ENCODE measurements at regions not wholly inside any gene's neighbourhood (a gene's known extent, or its start where the extent isn't known, plus 50 kb on each side); places are given as distances from the start of the nearest gene placed in this dataset.
A peak's percentile ranks its signal among the peaks of the same experiment; 100 is the strongest.
"Not testable (repeated sequence)": the region's sequence is repeated elsewhere in the genome, so short reads cannot be mapped to it uniquely, and the experiment has no call there.

DNA sequence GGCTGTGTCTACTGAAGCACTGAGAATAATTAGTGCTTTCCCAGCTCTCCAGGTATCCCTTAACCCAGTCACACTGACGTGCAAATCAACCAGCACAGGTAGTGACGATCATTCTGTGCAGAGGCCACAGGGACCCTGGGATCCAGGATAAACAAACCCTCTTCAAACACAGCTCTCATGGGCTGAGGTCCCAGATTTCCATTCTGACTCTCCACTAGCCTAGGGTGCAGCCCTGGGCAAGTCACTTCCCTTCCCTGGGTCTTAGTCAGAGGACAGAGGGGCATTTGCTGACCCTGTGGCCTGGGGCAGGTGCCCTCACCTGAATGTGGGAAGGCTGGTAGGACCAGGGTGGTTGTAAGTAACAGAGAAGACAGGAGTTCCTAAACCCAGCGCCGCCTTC is 724.7 kb downstream of the MATN1 start:
- Histone ChIP-seq H3K27ac (no peak overlapping the region), H3K4me1 (no peaks in the 10 kb centered on the region), H3K9me3 (peaks cover 0 to 27% (median 19%) of the 10 kb centered on the region in 8 donors), H3K36me3 (no peaks in the 10 kb centered on the region), H3K4me3 (no peak overlapping the region), H3K27me3 (replicated peaks in 1 of 7) (peaks cover 0 to 7% (median 0%) of the 10 kb centered on the region in 7 donors)
- no peak for DNase-seq
- intact Hi-C loops (cut with DNase I; ENCODE audit: low total_unique reads) = no loop called here
- TF ChIP-seq POLR2AphosphoS5 (IDR thresholded peaks at IDR 0.05) (no peak), POLR2A (IDR thresholded peaks at IDR 0.05) (no peak)
- TF ChIP-seq, protein P1, sequence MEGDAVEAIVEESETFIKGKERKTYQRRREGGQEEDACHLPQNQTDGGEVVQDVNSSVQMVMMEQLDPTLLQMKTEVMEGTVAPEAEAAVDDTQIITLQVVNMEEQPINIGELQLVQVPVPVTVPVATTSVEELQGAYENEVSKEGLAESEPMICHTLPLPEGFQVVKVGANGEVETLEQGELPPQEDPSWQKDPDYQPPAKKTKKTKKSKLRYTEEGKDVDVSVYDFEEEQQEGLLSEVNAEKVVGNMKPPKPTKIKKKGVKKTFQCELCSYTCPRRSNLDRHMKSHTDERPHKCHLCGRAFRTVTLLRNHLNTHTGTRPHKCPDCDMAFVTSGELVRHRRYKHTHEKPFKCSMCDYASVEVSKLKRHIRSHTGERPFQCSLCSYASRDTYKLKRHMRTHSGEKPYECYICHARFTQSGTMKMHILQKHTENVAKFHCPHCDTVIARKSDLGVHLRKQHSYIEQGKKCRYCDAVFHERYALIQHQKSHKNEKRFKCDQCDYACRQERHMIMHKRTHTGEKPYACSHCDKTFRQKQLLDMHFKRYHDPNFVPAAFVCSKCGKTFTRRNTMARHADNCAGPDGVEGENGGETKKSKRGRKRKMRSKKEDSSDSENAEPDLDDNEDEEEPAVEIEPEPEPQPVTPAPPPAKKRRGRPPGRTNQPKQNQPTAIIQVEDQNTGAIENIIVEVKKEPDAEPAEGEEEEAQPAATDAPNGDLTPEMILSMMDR (IDR thresholded peaks at IDR 0.05 in 8 of 11, conservative IDR thresholded peaks at IDR 0.05 in 3 of 11) = no peak
- WGBS, 5 donors = 84 to 96% (median 88%) methylated on average over 3 to 4 of the region's 4 CpGs

DNA sequence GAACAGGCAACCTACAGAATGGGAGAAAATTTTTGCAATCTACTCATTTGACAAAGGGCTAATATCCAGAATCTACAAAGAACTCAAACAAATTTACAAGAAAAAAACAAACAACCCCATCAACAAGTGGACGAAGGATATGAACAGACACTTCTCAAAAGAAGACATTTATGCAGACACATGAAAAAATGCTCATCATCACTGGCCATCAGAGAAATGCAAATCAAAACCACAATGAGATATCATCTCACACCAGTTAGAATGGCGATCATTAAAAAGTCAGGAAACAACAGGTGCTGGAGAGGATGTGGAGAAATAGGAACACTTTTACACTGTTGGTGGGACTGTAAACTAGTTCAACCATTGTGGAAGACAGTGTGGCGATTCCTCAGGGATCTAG is 725.6 kb downstream of the MATN1 start:
- not testable (repeated sequence) for H3K27ac ChIP-seq
- 86 to 95% (median 93%) methylated on average over 1 to 2 of the region's 3 CpGs for WGBS, 5 donors

DNA sequence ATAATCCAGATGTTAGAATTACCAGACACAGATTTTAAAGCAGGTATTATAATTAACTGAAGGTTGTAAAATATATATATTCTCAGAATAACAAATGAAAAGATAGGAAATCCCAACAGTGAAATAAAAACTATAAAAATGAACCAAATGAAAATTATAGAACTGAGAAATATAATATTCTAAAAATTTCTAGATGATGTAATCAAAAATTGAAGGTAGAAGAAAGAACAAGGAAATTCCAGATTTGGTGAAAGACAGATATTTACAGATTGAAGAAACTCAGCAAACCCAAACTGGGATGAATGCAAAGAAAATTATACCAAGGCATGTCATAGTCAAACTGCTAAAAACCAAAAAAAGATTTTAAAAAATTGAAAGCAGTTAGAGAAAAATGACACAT is 729.4 kb downstream of the MATN1 start:
- intact Hi-C loops (cut with DNase I; ENCODE audit: low total_unique reads) = no loop called here
- Histone ChIP-seq H3K4me1 (no peaks in the 10 kb centered on the region), H3K27ac (no peak overlapping the region), H3K9me3 (peaks cover 0 to 44% (median 30%) of the 10 kb centered on the region in 8 donors), H3K4me3 (no peak overlapping the region), H3K36me3 (no peaks in the 10 kb centered on the region), H3K27me3 (replicated peaks in 1 of 7) (peaks cover 0 to 20% (median 0%) of the 10 kb centered on the region in 7 donors)
- no peak for DNase-seq
- TF ChIP-seq POLR2AphosphoS5 (IDR thresholded peaks at IDR 0.05) = no peak
- TF ChIP-seq POLR2A (IDR thresholded peaks at IDR 0.05) = no peak
- TF ChIP-seq, protein P1 (IDR thresholded peaks at IDR 0.05 in 8 of 11, conservative IDR thresholded peaks at IDR 0.05 in 3 of 11) = no peak

More for the DNA sequence above, 725.6 kb downstream of the MATN1 start:
- peaks cover 0 to 36% (median 27%) of the 10 kb centered on the region in 8 donors for H3K9me3 ChIP-seq
- H3K4me1 ChIP-seq; H3K27me3 ChIP-seq (replicated peaks in 1 of 7); H3K36me3 ChIP-seq; intact Hi-C loops (cut with DNase I; ENCODE audit: low total_unique reads); H3K4me3 ChIP-seq; DNase-seq: not testable (repeated sequence)

DNA sequence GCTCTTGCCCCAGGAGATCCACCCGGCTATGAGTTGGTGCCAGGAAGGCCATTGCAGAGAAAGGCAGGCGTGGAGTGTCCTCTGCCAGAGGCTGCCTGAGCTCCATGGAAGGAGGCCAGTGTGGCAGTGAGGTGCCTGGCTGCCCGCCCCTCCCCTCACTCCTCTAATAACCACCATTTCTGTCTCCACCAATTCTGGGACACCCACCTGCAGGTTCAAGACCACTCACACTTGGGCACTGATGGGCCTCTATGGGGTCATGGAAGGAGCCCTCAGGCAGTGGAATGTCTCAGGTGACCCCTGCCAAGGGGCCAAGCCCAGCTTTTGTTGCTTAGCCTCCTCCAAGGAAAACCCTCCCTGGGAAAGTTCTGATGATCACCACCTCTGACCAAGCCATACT is 731.6 kb downstream of the MATN1 start:
- intact Hi-C loops (cut with DNase I; ENCODE audit: low total_unique reads) = no loop called here
- peak overlapping the region in 1 of 8 donors; percentile 27 for H3K27ac ChIP-seq
- H3K4me1 ChIP-seq = no peaks in the 10 kb centered on the region
- peaks cover 0 to 40% (median 30%) of the 10 kb centered on the region in 8 donors for H3K9me3 ChIP-seq
- 80 to 92% (median 89%) methylated on average over 3 of the region's 3 CpGs for WGBS, 5 donors
- TF ChIP-seq, protein P1 (IDR thresholded peaks at IDR 0.05 in 8 of 11, conservative IDR thresholded peaks at IDR 0.05 in 3 of 11) = no peak
- no peak for TF ChIP-seq POLR2AphosphoS5 (IDR thresholded peaks at IDR 0.05)
- DNase-seq = no peak
- H3K27me3 ChIP-seq (replicated peaks in 1 of 7) = peaks cover 0 to 20% (median 0%) of the 10 kb centered on the region in 7 donors
- H3K36me3 ChIP-seq = no peaks in the 10 kb centered on the region
- H3K4me3 ChIP-seq = no peak overlapping the region

DNA sequence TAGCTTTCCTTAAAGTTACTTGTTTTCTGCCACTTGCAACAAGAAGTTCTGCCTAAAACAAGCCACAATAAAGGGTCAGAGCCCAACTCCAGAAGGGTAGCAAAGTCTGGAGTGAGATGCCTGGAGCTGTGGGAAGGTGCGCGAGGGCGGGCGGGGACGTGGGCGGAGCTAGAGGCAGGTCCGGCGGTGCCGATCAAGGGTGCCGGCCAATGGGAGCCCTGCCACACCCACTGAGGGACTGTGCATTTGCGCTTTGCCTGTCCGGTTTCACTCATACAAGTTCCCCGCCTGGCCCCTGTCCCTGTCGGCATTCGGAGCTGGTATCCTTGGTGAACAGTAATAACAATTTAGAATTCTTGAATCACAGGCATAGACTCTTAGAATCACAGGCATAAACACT is 732.4 kb downstream of the MATN1 start:
- no peak overlapping the region for H3K4me3 ChIP-seq
- DNase-seq = peak; percentile 74

More for the DNA sequence above, 732.4 kb downstream of the MATN1 start:
- Histone ChIP-seq H3K27ac (no peak overlapping the region), H3K4me1 (no peaks in the 10 kb centered on the region), H3K9me3 (peaks cover 0 to 40% (median 30%) of the 10 kb centered on the region in 8 donors), H3K27me3 (replicated peaks in 1 of 7) (peaks cover 0 to 20% (median 0%) of the 10 kb centered on the region in 7 donors), H3K36me3 (no peaks in the 10 kb centered on the region)
- WGBS, 5 donors = 42 to 64% (median 59%) methylated on average over 15 of the region's 15 CpGs
- TF ChIP-seq, protein P1 (IDR thresholded peaks at IDR 0.05 in 8 of 11, conservative IDR thresholded peaks at IDR 0.05 in 3 of 11) = no peak
- TF ChIP-seq POLR2A (IDR thresholded peaks at IDR 0.05) (no peak), POLR2AphosphoS5 (IDR thresholded peaks at IDR 0.05) (no peak)
- intact Hi-C loops (cut with DNase I; ENCODE audit: low total_unique reads) = no loop called here

All from spleen (tissue), 11 donors.